ENCODE measurements at regions not wholly inside any gene's neighbourhood (a gene's known extent, or its start where the extent isn't known, plus 50 kb on each side); places are given as distances from the start of the nearest gene placed in this dataset.

DNA sequence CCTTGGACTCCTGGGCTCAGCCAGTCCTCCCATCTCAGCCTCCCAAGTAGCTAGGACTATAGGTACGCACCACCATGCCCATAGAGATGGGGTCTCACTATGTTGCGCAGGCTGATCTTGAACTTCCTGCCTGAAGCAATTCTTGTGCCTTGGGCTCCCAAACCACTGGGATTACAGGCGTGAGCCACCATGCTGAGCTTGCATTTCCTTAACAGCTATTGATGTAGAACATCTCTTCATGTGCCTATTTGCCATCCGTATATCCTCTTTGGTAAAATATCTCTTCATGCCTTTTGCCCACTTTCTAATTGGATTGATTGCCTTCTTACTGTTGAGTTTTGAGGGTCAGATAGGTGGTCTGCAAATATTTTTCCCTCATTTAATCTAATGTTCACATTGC, 208.9 kb upstream of the TLE3 start:
- FAIRE-seq = no peak
- Histone ChIP-seq H3K27me3 (replicated peaks in 1 of 2; ENCODE audit: control insufficient read depth in 2 of 2, insufficient read depth in 2 of 2, low read length in 1 of 2) (no peaks in the 10 kb centered on the region; a peak in 3 of 4 replicates), H3K79me2 (ENCODE audit: control insufficient read depth, insufficient read depth, low read length) (no peaks in the 10 kb centered on the region), H3K4me3 (no peak overlapping the region), H2AFZ (ENCODE audit: control insufficient read depth, low read depth, low read length) (no peak overlapping the region), H3K9me3 (replicated peaks; ENCODE audit: control insufficient read depth, insufficient read depth, low read length) (no peaks in the 10 kb centered on the region; the same call in 2 of the 3 replicates), H4K20me1 (ENCODE audit: control insufficient read depth, insufficient read depth) (no peaks in the 10 kb centered on the region), H3K4me1 (ENCODE audit: control insufficient read depth, insufficient read depth, low read length) (peaks cover 6% of the 10 kb centered on the region), H3K4me2 (ENCODE audit: control insufficient read depth, insufficient read depth) (no peak overlapping the region), H3K36me3 (ENCODE audit: control insufficient read depth in 2 of 2, insufficient read depth in 2 of 2, low read length in 1 of 2) (no peaks in the 10 kb centered on the region), H3K9ac (ENCODE audit: control insufficient read depth, insufficient read depth, low read length) (no peak overlapping the region), H3K27ac (ENCODE audit: control insufficient read depth, insufficient read depth) (no peak overlapping the region)
- DNase-seq (ENCODE audit: low read depth, low spot score) = no peak
- BruUV-seq (replicated peaks) = no TSS peak
- POLR2A ChIA-PET = no interaction called here
- RAD21 ChIA-PET (ENCODE audit: unreplicated experiment) = no interaction called here
- in situ Hi-C loops (cut with MboI) (no loop called here), intact Hi-C loops (cut with micrococcal nuclease; ENCODE audit: unreplicated experiment) (no loop called here)
- SMC1A ChIA-PET (ENCODE audit: uncharacterized antibody, unreplicated experiment) = interaction anchor here (1.4 kb wide), 1 partner anchor 9 kb away, joined by 4 read pairs; no protein-coding TSS in a partner anchor
- no peak for TF ChIP-seq TARDBP (IDR thresholded peaks at IDR 0.05; ENCODE audit: borderline replicate concordance)
- TF ChIP-seq RAD51 (IDR thresholded peaks at IDR 0.05) = no peak
- TF ChIP-seq KLF5 (IDR thresholded peaks at IDR 0.05; ENCODE audit: partially characterized antibody) = no peak
- no peak for TF ChIP-seq EED (IDR thresholded peaks at IDR 0.05; ENCODE audit: low read depth)
- no peak for TF ChIP-seq SUPT20H (IDR thresholded peaks at IDR 0.05; ENCODE audit: borderline replicate concordance, control insufficient read depth, low read depth, low read length)
- no peak for TF ChIP-seq ZSCAN29 (IDR thresholded peaks at IDR 0.05)
- no peak for TF ChIP-seq FOXK2 (IDR thresholded peaks at IDR 0.05)
- TF ChIP-seq CBX3 (IDR thresholded peaks at IDR 0.05; ENCODE audit: borderline replicate concordance, low read depth) = no peak
- no peak for TF ChIP-seq RB1 (IDR thresholded peaks at IDR 0.05; ENCODE audit: borderline replicate concordance)
- TF ChIP-seq USF2 (IDR thresholded peaks at IDR 0.05; ENCODE audit: borderline replicate concordance, low read depth, low read length) = no peak
- TF ChIP-seq HCFC1 (IDR thresholded peaks at IDR 0.05; ENCODE audit: low read length) = no peak
- no peak for TF ChIP-seq PKNOX1 (IDR thresholded peaks at IDR 0.05)
- no peak for TF ChIP-seq USF1 (IDR thresholded peaks at IDR 0.05; ENCODE audit: borderline replicate concordance, extremely low read length, insufficient read depth, low read depth, low read length)
- TF ChIP-seq NKRF (conservative IDR thresholded peaks at IDR 0.05) = no peak
- no peak for TF ChIP-seq TCF3 (IDR thresholded peaks at IDR 0.05; ENCODE audit: borderline replicate concordance, insufficient read depth, low read depth, low read length)
- CTCF ChIA-PET = no interaction called here
- ATAC-seq = no peak
- 75% methylated on average over 4 of the region's 4 CpGs for WGBS (ENCODE audit: insufficient coverage, insufficient replicate concordance, low lambda C conversion rate, missing lambda C conversion rate)
